ENCODE measurements at regions not wholly inside any gene's neighbourhood (a gene's known extent, or its start where the extent isn't known, plus 50 kb on each side); places are given as distances from the start of the nearest gene placed in this dataset.

GRCh38 chr10:129033340-129033739 is 433.7 kb upstream of the MGMT start:
- TF ChIP-seq EZH2 (IDR thresholded peaks at IDR 0.05; ENCODE audit: borderline replicate concordance, low read length) (no peak), CTCF (conservative IDR thresholded peaks at IDR 0.05 in 1 of 2, IDR thresholded peaks at IDR 0.05 in 1 of 2; ENCODE audit: extremely low read depth in 1 of 2, insufficient read depth in 1 of 2, low read depth in 1 of 2, low read length in 2 of 2) (no peak)

Measured in mammary epithelial cell (primary cell).